ENCODE measurements at regions not wholly inside any gene's neighbourhood (a gene's known extent, or its start where the extent isn't known, plus 50 kb on each side); places are given as distances from the start of the nearest gene placed in this dataset. TPM values are rescaled to one million over a fixed set of nuclear protein-coding genes. Genes with fewer than 3 reads are reported as not detected.

Small RNAs in the stretch of these regions (small RNA-seq; reads per million reads assigned to genes)
- gene AC005000.1, result not detected

Measured in omental fat pad (tissue), 1 donor.